WTC11 (cell line): ENCODE measurements at regions not wholly inside any gene's neighbourhood (a gene's known extent, or its start where the extent isn't known, plus 50 kb on each side); places are given as distances from the start of the nearest gene placed in this dataset.

Source experiments
- ATAC-seq: fragments of 200-7000 bp; cut with Tn5 transposase; 2 replicates; pipeline ENCODE4 v1.10.0; 2021; ENCODE audit warnings: mild to moderate bottlenecking, moderate library complexity
- CTCF ChIA-PET: fragments of 300-600 bp; sonication (Branson Sonifier 250); formaldehyde crosslinking; loops from one replicate; lab custom pipeline; 2021; ENCODE audit warnings: antibody characterized with exemption; lab: Charles Lee
- POLR2A ChIA-PET: fragments of 350-600 bp; sonication (Branson Sonifier 250); formaldehyde crosslinking; loops from one replicate; lab custom pipeline; 2021; ENCODE audit warnings: antibody characterized with exemption; lab: Charles Lee
- DNase-seq: peaks from one replicate; pipeline ENCODE4 v3.0.0; 2021; ENCODE audit warnings: low spot score
- H3K27ac Mint-ChIP-seq: 2 replicates; pipeline ENCODE4 v1.8.0; 2021; ENCODE audit warnings: mixed read lengths
- H3K27me3 Mint-ChIP-seq: 2 replicates; pipeline ENCODE4 v1.8.0; 2021; ENCODE audit warnings: low read depth, mild to moderate bottlenecking, moderate library complexity, mixed read lengths
- H3K36me3 Mint-ChIP-seq: 2 replicates; pipeline ENCODE4 v1.8.0; 2021; ENCODE audit warnings: mixed read lengths
- H3K4me1 Mint-ChIP-seq: 2 replicates; pipeline ENCODE4 v1.8.0; 2022; ENCODE audit warnings: mixed read lengths
- H3K4me3 Mint-ChIP-seq: 2 replicates; pipeline ENCODE4 v1.8.0; 2021; ENCODE audit warnings: mild to moderate bottlenecking, moderate library complexity, mixed read lengths
- H3K9me3 Mint-ChIP-seq: 2 replicates; pipeline ENCODE4 v1.8.0; 2021; ENCODE audit warnings: mixed read lengths
- ARID4B ChIP-seq: sonication (generic); formaldehyde crosslinking; IDR thresholded peaks from 2 replicates; pipeline ENCODE4 v1.8.0; 2023; ENCODE audit warnings: missing genetic modification reagents, mild to moderate bottlenecking, borderline replicate concordance
- CBFB ChIP-seq: sonication (generic); formaldehyde crosslinking; IDR thresholded peaks from 2 replicates; pipeline ENCODE4 v1.8.1; 2022; ENCODE audit warnings: mild to moderate bottlenecking, low read depth, missing genetic modification reagents
- CTCF ChIP-seq: fragments of 200-600 bp; IDR thresholded peaks from 2 replicates; pipeline ENCODE4 v1.8.0; 2022; ENCODE audit warnings: antibody characterized with exemption
- E2F1 ChIP-seq: sonication (generic); formaldehyde crosslinking; IDR thresholded peaks from 2 replicates; pipeline ENCODE4 v1.8.0; 2022; ENCODE audit warnings: mild to moderate bottlenecking, missing genetic modification reagents
- E2F5 ChIP-seq: sonication (generic); formaldehyde crosslinking; IDR thresholded peaks from 2 replicates; pipeline ENCODE4 v1.8.1; 2022; ENCODE audit warnings: mild to moderate bottlenecking, moderate library complexity, missing genetic modification reagents
- ELF4 ChIP-seq: sonication (generic); formaldehyde crosslinking; IDR thresholded peaks from 2 replicates; pipeline ENCODE4 v1.8.1; 2022; ENCODE audit warnings: low read depth, mild to moderate bottlenecking, moderate library complexity, missing genetic modification reagents
- FOXJ3 ChIP-seq: sonication (generic); formaldehyde crosslinking; IDR thresholded peaks from 2 replicates; pipeline ENCODE4 v1.9.0; 2021; ENCODE audit warnings: missing genetic modification reagents, mild to moderate bottlenecking, borderline replicate concordance
- JAZF1 ChIP-seq: fragments of 250-450 bp; sonication (Bioruptor Pico); IDR thresholded peaks from 2 replicates; pipeline ENCODE4 v1.9.0; 2021; ENCODE audit warnings: moderate library complexity, mild to moderate bottlenecking, inconsistent platforms
- JUN ChIP-seq: sonication (generic); formaldehyde crosslinking; IDR thresholded peaks from 2 replicates; pipeline ENCODE4 v1.8.0; 2023; ENCODE audit warnings: mild to moderate bottlenecking, missing genetic modification reagents
- MXD4 ChIP-seq: fragments of 250-450 bp; sonication (Bioruptor Pico); IDR thresholded peaks from 2 replicates; pipeline ENCODE4 v1.8.0; 2021; ENCODE audit warnings: mild to moderate bottlenecking, moderate library complexity, borderline replicate concordance
- NR2C2 ChIP-seq: sonication (generic); formaldehyde crosslinking; IDR thresholded peaks from 2 replicates; pipeline ENCODE4 v1.8.0; 2022; ENCODE audit warnings: mild to moderate bottlenecking, missing genetic modification reagents
- SMAD3 ChIP-seq: sonication (generic); formaldehyde crosslinking; IDR thresholded peaks from 2 replicates; pipeline ENCODE4 v1.8.0; 2022; ENCODE audit warnings: missing genetic modification reagents, mild to moderate bottlenecking, borderline replicate concordance
- TEAD1 ChIP-seq: sonication (generic); formaldehyde crosslinking; IDR thresholded peaks from 2 replicates; pipeline ENCODE4 v1.8.0; 2022; ENCODE audit warnings: mild to moderate bottlenecking, missing genetic modification reagents
- ZBTB43 ChIP-seq: sonication (generic); formaldehyde crosslinking; IDR thresholded peaks from 2 replicates; pipeline ENCODE4 v1.8.1; 2023; ENCODE audit warnings: mild to moderate bottlenecking, missing genetic modification reagents
- ZMAT4 ChIP-seq: fragments of 250-450 bp; sonication (Bioruptor Pico); IDR thresholded peaks from 2 replicates; pipeline ENCODE4 v1.9.0; 2021; ENCODE audit warnings: mild to moderate bottlenecking
- ZNF232 ChIP-seq: sonication (generic); formaldehyde crosslinking; IDR thresholded peaks from 2 replicates; pipeline ENCODE4 v1.8.0; 2022; ENCODE audit warnings: mild to moderate bottlenecking, missing genetic modification reagents
- ZNF512 ChIP-seq: sonication (generic); formaldehyde crosslinking; IDR thresholded peaks from 2 replicates; pipeline ENCODE4 v1.8.1; 2022; ENCODE audit warnings: missing genetic modification reagents, borderline replicate concordance
- ZNF671 ChIP-seq: fragments of 250-450 bp; sonication (Bioruptor Pico); IDR thresholded peaks from 2 replicates; pipeline ENCODE4 v1.8.0; 2021; ENCODE audit warnings: mild to moderate bottlenecking
- ZSCAN18 ChIP-seq: fragments of 250-450 bp; sonication (Bioruptor Pico); IDR thresholded peaks from 2 replicates; pipeline ENCODE4 v2.1.2; 2022; ENCODE audit warnings: mild to moderate bottlenecking, moderate library complexity

GRCh38 chr10:131012641-131012985 lies 298.9 kb downstream of the TCERG1L start:
- peaks cover 55% of the 10 kb centered on the region for H3K36me3 Mint-ChIP-seq
- no peak overlapping the region for H3K4me3 Mint-ChIP-seq
- POLR2A ChIA-PET = no interaction called here
- peaks cover 6% of the 10 kb centered on the region; the same call in 1 of the 2 replicates for H3K4me1 Mint-ChIP-seq
- CTCF ChIA-PET = no interaction called here
- peaks cover 61% of the 10 kb centered on the region for H3K9me3 Mint-ChIP-seq
- no peak for DNase-seq
- ATAC-seq = no peak
- TF ChIP-seq ELF4 (CRISPR knock-in tag) = no peak
- TF ChIP-seq CBFB = no peak
- no peak for TF ChIP-seq ZNF232 (CRISPR knock-in tag)
- TF ChIP-seq ZMAT4 (CRISPR knock-in tag) = no peak
- no peak for TF ChIP-seq ZSCAN18 (CRISPR knock-in tag)
- no peak for TF ChIP-seq MXD4
- no peak for TF ChIP-seq SMAD3 (CRISPR knock-in tag)
- no peak for TF ChIP-seq JAZF1 (CRISPR knock-in tag)
- TF ChIP-seq CTCF = no peak
- TF ChIP-seq ZBTB43 = no peak
- TF ChIP-seq JUN (CRISPR knock-in tag) = no peak
- no peak for TF ChIP-seq ZNF512 (CRISPR knock-in tag)
- TF ChIP-seq TEAD1 (CRISPR knock-in tag) = no peak
- no peak for TF ChIP-seq ARID4B (CRISPR knock-in tag)
- no peak for TF ChIP-seq E2F1
- no peak for TF ChIP-seq NR2C2 (CRISPR knock-in tag)
- TF ChIP-seq E2F5 = no peak
- no peak for TF ChIP-seq ZNF671
- no peak for TF ChIP-seq FOXJ3 (CRISPR knock-in tag)
- peaks cover 10% of the 10 kb centered on the region for H3K27me3 Mint-ChIP-seq
- no peak overlapping the region for H3K27ac Mint-ChIP-seq
